Epithelial cell of esophagus (primary cell): ENCODE measurements at regions not wholly inside any gene's neighbourhood (a gene's known extent, or its start where the extent isn't known, plus 50 kb on each side); places are given as distances from the start of the nearest gene placed in this dataset.
A peak's percentile ranks its signal among the peaks of the same experiment; 100 is the strongest.

Experiments
- DNase-seq: peaks from one replicate; pipeline ENCODE4 v3.0.0; 2010; ENCODE audit warnings: low read depth
- H3K4me3 ChIP-seq: 2 replicates; pipeline ENCODE4 v1.5.1; 2011; ENCODE audit warnings: mild to moderate bottlenecking, low read length, control low read depth
- CTCF ChIP-seq: IDR thresholded peaks from 2 replicates; pipeline ENCODE4 v1.5.1; 2011; ENCODE audit warnings: low read depth, mild to moderate bottlenecking, low read length, control low read depth, inconsistent platforms; ENCODE audit not compliant: insufficient read depth; ENCODE audit errors: missing control alignments

GRCh38 chr12:68400226-68400829 is 68.2 kb upstream of the MDM1 start:
- no peak overlapping the region for H3K4me3 ChIP-seq
- no peak for TF ChIP-seq CTCF
- DNase-seq: no peak

GRCh38 chr12:68402422-68402821 is 70.3 kb upstream of the MDM1 start:
- no peak for TF ChIP-seq CTCF
- no peak for DNase-seq
- H3K4me3 ChIP-seq: no peak overlapping the region

GRCh38 chr12:68403296-68403695 is 71.1 kb upstream of the MDM1 start:
- DNase-seq: peak; percentile 47
- H3K4me3 ChIP-seq: no peak overlapping the region
- no peak for TF ChIP-seq CTCF

GRCh38 chr12:68403711-68404110 is 71.5 kb upstream of the MDM1 start:
- H3K4me3 ChIP-seq: no peak overlapping the region
- DNase-seq: no peak
- no peak for TF ChIP-seq CTCF

- H3K4me3 ChIP-seq: no peak overlapping the region
- TF ChIP-seq CTCF: no peak
- no peak for DNase-seq
Observed at GRCh38 chr12:68405343-68405781, 73.2 kb upstream of the MDM1 start.

- TF ChIP-seq CTCF: peak; percentile 43
- no peak overlapping the region for H3K4me3 ChIP-seq
- peak; percentile 67 for DNase-seq
Observed at GRCh38 chr12:68406134-68406576, 74.0 kb upstream of the MDM1 start.

GRCh38 chr12:68406911-68407310 is 74.7 kb upstream of the MDM1 start:
- DNase-seq: no peak

More at GRCh38 chr12:68406911-68407310, 74.7 kb upstream of the MDM1 start:
- H3K4me3 ChIP-seq: no peak overlapping the region
- no peak for TF ChIP-seq CTCF
